LoVo (cell line): ENCODE measurements at regions not wholly inside any gene's neighbourhood (a gene's known extent, or its start where the extent isn't known, plus 50 kb on each side); places are given as distances from the start of the nearest gene placed in this dataset.

Experiments used
- DNase-seq: peaks from one replicate; pipeline ENCODE4 v3.0.0-alpha.2; 2016; ENCODE audit warnings: low spot score

- DNase-seq, result no peak
Measured at GRCh38 chr18:27632706-27633105, 447.6 kb upstream of the CHST9 start.

GRCh38 chr18:27627927-27628326 lies 442.8 kb upstream of the CHST9 start:
- DNase-seq, result no peak

- no peak for DNase-seq
Measured at GRCh38 chr18:27621236-27621890, 436.3 kb upstream of the CHST9 start.

DNA sequence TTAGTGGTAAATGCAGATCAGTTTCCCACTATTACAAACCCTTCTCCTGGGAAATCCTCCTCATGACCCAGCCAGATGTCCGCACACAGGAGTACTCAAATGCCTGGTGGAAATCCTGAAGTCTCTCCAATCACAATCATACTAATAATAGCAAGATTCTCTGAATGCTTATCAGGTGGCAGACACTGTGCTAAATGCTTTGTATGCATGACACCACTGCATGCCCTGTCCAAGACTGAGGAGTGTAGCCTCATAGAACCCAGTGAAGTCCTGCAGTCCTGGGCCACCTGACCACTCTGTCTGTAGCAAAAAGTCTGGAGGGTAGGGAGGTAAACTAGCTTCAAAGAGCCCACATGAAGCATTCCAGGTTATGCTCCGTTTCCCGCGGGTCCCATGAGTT lies 434.8 kb upstream of the CHST9 start:
- no peak for DNase-seq

DNA sequence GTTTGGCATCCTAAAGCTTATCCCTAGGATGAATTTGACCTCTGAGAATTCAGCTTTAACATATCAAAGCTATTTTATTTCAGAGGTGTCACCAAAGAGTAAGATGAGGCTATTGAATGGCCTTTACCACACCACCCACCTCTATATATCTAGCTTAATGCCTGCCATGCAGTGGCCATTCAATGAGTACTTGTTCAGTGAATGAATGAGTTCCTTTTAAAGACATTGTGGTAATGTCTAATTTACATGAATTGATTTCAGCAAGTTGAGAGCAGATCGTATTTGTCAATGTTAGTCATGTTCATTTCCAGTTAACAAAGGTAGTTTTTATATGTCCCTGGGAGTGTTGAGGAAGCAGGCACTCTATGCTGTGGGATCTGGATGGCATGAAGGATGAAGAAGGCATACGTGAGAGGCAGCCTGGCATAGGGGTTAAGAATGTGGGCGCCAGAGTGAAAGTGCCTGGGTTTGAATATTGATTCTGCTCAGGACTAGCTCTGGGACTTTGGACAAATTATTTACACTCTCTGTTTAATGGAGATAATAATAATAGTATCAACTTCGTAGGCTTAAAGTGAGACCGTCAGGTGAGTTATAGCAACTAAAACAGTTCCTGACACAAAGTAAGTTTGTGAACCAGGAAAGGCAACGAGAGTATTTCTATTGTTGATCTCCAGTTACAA lies 434.1 kb upstream of the CHST9 start:
- no peak for DNase-seq

- DNase-seq, result no peak
Measured at GRCh38 chr18:27616324-27616723, 431.2 kb upstream of the CHST9 start.

GRCh38 chr18:27614951-27615844 lies 430.1 kb upstream of the CHST9 start:
- no peak for DNase-seq

- no peak for DNase-seq
Measured at GRCh38 chr18:27609221-27609620, 424.1 kb upstream of the CHST9 start.

DNA sequence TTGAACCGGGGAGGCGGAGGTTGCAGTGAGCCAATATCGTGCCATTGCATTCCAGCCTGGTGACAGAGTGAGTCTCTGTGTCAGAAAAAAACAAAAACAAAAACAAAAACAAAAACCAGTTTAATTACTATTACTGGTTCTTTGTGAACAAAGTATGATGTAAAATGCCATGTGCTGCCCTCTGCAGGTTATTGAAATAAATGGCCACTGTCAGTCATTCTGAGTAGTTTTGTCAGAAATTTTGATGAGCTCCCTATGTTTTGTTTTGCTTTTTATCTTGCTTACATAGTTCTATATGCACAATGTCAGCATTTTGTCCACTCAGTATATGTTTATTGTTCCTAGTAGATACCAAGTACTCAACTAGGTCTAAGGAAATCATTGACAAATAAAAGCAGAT lies 423.6 kb upstream of the CHST9 start:
- DNase-seq, result no peak

GRCh38 chr18:27608174-27608573 lies 423.1 kb upstream of the CHST9 start:
- DNase-seq, result no peak

DNA sequence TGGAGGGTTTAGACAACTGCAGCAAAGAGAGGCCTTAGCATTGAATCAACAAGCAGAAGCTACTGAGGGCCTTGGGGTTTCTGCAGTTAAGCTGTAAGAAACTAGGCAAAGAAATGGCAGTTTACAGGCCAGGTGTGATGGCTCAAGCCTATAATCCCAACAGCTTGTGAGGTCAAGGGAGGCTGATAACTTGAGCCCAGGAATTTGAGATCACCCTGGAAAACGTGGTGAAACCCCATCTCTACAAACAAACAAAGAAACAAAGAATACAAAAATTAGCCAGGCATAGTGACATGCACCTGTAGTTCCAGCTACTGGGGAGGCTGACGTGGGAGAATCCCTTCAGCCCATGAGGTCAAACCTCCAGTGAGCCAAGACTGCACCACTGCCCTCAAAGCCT lies 421.6 kb upstream of the CHST9 start:
- no peak for DNase-seq

- peak; percentile 70 for DNase-seq
Measured at GRCh38 chr18:27605107-27605834, 420.2 kb upstream of the CHST9 start.

GRCh38 chr18:27604583-27604982 lies 419.5 kb upstream of the CHST9 start:
- DNase-seq, result no peak

DNA sequence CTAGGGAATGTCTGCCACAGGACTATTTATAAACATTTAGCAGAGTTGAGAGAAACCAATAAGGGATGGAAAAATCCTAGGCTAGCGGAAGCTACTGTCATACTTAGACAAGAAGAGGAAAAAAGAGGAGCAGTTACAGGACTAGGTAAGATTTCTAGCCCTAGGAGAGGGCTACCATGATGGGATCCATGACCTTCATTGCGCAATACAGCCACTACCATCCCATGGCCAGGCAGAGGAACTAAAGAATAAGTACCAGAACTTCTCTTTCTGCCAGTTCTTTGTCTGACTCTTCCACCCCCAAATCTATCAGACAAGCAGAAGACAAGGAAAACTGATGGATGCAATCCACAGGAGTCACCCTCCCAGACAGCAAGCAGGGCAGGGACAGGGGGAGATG lies 417.0 kb upstream of the CHST9 start:
- no peak for DNase-seq

- DNase-seq, result no peak
Measured at GRCh38 chr18:27600245-27600644, 415.1 kb upstream of the CHST9 start.

DNA sequence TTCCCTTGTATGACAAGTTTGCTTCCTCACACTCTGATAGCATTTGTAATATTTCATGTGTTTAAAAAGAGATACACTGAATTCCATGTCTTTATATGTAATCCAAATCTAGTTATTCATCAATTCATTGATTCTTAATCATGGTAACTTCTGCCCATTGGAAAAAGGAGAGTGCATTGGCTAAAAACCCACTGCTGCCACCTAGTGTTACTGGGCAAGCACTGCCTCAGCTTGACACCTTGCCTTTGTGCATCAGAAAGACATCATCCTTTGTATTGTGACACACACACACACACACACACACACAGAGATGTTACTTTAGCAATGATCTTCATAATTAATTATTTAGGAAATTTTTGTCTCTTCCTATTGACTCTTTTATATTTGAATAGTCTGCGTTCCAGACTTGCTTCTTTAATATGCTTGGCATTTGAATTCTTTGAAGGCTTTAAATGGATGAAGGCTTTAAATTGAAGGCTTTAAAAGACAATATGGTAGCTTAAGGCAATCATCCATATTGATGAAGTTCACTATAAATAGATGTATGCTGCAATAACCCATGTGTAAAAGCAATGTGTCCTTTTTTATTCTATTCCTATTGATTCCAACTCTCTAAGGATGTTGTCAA lies 414.2 kb upstream of the CHST9 start:
- DNase-seq, result peak; percentile 58

- DNase-seq, result no peak
Measured at GRCh38 chr18:27595113-27595838, 410.2 kb upstream of the CHST9 start.

GRCh38 chr18:27585602-27586173 lies 400.6 kb upstream of the CHST9 start:
- peak; percentile 25 for DNase-seq

DNA sequence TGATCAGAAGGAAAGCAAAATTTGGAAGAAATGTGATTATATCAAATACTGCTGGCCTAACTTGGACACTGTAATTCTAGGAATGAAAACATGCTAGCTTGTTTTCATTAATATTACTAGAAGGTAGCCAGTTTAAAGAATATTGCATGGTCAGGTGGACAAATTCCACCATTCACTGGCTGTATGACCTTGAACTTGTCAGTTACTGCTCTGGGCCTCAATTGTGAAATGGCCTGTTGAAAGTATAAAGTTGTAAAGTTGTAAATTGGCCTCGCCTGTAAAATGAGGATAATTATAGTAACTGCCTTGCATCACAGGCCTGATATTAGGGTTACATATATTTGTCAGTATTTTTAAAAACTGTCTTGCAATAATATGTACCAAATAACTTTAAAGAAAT lies 398.4 kb upstream of the CHST9 start:
- no peak for DNase-seq

GRCh38 chr18:27582760-27583412 lies 397.8 kb upstream of the CHST9 start:
- DNase-seq, result no peak
